Right renal cortex interstitium (tissue), 3 donors: ENCODE measurements at regions not wholly inside any gene's neighbourhood (a gene's known extent, or its start where the extent isn't known, plus 50 kb on each side); places are given as distances from the start of the nearest gene placed in this dataset.
A peak's percentile ranks its signal among the peaks of the same experiment; 100 is the strongest.
"Not testable (repeated sequence)": the region's sequence is repeated elsewhere in the genome, so short reads cannot be mapped to it uniquely, and the experiment has no call there.

Source experiments
- DNase-seq, 3 donors: peaks; one replicate each; pipeline ENCODE4 v3.0.0-alpha.2; 2013; ENCODE audit warnings: low read depth in 3 of 3, low spot score in 2 of 3

DNA sequence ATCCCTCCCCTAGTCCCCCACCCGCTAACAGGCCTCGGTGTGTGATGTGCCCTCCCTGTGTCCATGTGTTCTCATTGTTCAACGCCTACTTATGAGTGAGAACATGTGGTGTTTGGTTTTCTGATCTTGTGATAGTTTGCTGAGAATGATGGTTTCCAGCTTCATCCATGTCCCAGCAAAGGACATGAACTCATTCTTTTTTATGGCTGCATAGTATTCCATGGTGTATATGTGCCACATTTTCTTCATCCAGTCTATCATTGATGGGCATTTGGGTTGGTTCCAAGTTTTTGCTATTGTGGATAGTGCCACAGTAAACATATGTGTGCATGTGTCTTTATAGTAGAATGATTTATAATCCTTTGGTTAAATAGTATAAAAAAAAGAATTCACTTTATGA is 380.9 kb upstream of the ST8SIA4 start:
- not testable (repeated sequence) for DNase-seq

DNA sequence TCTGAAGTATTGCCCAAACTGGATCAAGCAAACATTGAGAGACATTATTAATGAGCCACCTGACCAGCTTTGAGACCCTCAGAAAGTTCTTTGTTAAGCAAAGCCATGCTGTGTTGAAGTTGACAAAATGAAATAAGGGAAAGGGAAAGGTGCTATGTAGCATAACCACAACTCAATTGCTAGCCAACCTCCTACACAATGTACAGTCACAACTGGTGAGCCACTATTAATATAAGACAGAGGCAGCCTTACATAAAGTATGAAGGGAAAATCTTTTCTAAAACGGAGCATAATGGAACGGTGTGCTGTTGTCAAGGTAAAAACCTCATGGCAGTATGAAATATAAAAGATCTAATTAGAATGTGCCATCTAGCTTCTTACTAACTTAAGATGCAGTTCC is 375.8 kb upstream of the ST8SIA4 start:
- DNase-seq: no peak

DNA sequence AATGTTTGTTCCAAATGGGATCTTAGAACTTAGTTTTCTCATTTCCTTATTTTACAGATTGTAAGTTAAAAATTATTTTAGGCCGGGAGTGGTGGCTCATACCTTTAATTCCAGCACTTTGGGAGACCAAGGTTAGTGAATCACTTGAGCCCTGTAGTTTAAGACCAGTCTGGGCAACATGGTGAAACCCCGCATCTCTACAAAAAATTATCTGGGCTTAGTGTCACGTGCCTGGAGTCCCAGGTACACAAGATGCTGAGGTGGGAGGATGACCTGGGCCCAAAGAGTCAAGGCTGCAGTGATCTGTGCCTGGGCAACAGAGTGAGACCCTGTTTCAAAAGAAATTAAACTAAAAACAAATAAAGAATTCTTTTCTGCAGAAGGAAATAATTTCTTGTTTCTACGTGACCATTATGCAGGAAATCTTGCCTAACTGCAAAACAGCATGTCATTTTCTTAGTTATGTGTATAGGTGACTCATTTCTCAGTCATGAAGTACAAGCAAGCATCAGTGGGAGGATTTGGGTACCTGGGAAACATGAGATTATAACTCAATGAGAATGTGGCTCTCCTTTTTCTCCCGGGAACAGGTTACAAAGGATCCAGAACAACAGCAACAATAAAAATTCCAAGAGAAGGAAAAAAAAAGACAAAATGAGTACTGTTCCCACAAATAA is 375.1 kb upstream of the ST8SIA4 start:
- no peak for DNase-seq

DNA sequence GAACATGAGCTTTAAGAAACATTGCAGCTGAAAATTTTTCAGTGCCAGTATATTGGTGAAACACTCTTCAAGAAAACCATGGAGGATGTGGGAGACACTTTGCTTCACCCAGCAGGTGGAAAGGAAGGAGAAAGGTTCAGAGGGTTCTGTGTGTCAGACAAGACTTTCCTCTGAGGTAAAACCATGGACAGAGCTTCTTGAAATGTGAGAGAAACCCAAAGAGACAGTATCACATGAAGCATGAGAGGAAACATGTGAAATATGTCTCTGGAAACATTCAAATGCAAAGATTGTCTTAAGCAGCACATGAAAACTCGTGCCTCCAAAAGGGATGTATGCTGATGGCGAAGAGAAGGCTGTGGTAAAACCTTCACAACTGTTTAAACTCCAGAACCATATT is 368.9 kb upstream of the ST8SIA4 start:
- no peak for DNase-seq

DNA sequence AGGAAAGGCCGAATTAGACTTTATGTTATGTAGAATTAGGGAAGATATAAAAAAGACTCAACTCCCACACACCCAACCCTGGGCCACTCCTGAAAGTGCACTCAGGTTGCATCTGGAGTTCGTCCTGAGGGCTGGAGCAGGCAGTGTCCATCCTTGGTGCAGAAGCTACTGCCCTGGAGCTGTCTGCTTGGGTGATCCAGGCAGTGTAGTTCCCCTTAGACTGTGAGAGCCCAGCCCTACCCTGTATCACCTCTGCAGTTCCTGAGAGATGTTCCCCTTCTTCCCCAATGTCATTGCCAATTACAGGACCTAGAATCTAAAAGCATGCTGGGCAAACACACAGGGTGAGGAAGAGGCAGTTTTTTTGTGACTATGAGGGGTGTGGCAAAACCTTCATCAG is 368.3 kb upstream of the ST8SIA4 start:
- no peak for DNase-seq

DNA sequence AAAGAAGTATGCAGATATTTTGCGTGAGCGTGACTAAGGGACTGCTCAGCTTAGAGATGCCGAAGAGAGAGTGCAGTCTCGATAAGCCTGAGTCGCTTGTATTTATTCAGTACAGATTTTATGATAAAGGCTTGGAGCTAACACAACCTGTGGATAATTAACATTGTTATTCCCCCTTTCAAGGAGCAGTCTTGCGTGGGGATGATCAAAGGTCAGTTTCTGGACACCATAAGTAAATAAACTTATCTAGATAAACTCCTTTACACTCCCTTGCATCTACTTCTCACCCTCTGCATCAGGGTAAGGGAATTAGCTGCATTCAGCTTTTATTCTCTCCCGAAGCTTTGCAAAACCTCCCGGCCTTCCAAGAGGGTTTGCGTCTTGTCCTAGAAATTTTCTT is 357.8 kb upstream of the ST8SIA4 start:
- peak in 1 of 3 donors; percentile 3 for DNase-seq

DNA sequence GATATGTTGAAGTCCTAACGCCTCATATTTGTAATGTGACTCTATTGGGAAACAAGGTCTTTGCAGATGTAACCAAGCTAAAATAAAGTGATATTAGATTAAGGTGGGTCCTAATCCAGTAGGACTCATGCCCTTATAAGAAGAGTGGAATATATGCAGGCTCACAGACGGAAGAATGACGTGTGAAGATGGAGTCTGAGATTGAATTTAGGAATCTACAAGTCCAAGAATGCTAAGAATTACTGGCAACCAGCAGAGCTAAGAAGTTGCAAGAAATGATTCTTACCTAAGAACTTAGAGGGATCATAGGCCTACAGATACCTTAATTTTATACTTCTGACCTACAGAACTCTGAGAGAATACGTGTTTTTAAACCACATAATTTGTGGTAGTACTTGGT is 350.0 kb upstream of the ST8SIA4 start:
- no peak for DNase-seq

DNA sequence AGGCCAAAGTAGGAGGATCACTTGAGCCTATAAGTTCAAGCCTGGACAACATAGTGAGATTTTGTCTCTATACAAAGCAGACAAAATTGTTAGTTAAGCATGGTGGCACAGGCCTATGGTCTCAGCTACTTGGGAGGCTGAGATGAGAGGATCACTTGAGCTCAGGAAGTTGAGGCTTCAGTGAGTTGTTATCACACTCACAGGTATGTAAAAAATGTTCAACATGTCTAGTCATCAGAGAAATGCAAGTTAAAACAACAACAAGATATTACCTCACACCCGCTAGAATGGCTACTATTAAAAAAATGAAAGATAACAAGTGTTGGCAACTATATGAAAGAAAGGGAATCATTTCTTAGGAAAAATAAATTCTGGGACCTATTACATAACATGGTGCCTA is 341.5 kb upstream of the ST8SIA4 start:
- DNase-seq: no peak

DNA sequence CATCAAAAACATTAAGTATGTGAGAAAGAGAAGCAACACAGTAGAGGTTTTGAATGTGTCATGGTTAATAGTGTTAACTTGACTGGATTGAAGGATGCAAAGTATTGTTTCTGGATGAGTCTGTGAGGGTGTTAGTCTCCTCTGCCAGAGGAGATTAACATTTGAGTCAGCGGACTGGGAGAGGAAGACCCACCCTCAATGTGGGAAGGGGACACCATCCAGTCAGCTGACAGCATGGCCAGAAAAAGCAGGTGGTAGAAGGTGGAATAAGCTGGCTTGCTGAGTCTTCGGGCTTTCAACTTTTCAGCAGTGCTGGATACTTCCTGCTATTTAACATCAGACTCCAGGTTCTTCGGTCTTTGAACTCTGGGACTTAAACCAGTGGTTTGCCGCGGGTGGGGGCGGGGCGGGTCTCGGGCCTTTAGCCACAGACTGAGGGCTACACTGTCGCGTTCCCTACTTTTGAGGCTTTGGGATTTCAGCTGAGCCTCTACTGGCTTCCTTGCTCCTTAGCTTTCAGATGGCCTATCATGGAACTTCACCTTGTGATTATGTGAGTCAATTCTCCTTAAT is 309.9 kb upstream of the ST8SIA4 start:
- no peak for DNase-seq

DNA sequence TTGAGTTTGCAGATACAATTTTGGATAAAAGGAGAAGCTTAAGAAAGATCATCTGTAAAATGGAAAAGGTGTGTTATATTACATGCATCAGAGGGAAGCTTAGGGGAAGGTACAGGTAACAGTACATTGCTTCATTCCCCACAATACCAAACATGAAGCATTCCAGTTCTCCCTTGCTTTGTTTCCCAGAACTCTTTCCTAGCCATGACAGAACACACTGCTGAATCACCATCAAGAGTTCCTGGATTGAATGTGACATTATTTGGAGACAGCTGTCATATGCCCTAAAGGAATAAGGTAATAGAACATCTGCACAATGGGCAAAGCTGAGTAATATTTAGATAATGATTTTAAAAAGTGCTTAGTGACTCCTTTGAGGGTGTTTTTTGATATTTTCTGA is 303.5 kb upstream of the ST8SIA4 start:
- DNase-seq: no peak

DNA sequence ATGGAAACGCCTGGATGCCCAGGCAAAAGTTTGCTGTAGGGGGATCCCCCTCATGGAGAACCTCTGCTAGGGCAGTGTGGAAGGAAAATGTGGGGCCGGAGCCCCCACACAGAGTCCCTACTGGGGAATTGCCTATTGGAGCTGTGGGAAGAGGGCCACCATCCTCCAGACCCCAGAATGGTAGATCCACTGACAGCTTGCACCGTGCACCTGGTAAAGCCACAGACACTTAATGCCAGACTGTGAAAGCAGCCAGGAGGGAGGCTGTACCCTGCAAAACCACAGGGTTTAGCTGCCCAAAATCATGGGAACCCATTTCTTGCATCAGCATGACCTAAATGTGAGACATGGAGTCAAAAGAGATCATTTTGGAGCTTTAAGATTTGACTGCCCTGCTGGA is 302.0 kb upstream of the ST8SIA4 start:
- DNase-seq: not testable (repeated sequence)

DNA sequence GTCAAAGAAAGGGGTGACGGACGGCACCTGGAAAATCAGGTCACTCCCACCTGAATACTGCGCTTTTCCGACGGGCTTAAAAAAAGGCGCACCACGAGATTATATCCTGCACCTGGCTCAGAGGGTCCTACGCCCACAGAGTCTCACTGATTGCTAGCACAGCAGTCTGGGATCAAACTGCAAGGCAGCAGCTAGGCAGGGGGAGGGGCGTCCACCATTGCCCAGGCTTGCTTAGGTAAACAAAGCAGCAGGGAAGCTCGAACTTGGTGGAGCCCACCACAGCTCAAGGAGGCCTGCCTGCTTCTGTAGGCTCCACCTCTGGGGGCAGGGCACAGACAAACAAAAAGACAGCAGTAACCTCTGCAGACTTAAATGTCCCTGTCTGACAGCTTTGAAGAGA is 277.3 kb upstream of the ST8SIA4 start:
- not testable (repeated sequence) for DNase-seq

DNA sequence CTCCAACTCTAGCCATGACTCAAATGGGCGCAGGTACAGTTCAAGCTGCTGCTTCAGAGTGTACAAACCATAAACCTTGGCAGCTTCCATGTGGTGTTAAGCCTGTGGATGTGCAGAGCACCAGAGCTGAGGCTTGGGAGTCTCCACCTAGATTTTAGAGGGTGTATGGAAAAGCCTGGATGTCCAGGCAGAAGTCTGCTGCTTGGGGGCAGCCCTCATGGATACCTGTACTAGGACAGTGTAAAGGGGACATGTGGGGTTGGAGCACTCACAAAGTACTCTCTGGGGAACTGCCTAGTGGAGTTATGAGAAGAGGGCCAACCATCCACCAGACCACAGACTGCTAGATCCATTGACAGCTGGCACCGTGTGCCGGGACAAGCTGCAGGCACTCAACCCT is 273.5 kb upstream of the ST8SIA4 start:
- no peak for DNase-seq

DNA sequence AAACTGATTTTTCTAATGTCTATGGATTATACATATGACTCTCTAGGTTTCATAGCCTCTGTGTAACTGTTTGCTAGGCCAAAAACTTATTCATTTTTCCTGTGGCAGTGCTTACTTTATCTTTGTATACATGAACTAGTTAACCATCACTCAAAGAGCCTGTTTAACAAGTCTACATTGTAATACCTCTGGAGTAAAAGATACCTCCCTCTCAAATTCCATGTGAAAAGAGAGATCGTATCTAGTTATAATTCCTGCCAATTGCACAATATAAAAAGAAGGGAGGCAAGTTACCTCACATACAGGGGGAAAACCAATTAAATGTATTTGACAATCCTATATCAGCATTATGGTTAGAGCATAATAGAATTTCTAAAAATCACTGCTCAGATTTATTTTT is 271.9 kb upstream of the ST8SIA4 start:
- no peak for DNase-seq

DNA sequence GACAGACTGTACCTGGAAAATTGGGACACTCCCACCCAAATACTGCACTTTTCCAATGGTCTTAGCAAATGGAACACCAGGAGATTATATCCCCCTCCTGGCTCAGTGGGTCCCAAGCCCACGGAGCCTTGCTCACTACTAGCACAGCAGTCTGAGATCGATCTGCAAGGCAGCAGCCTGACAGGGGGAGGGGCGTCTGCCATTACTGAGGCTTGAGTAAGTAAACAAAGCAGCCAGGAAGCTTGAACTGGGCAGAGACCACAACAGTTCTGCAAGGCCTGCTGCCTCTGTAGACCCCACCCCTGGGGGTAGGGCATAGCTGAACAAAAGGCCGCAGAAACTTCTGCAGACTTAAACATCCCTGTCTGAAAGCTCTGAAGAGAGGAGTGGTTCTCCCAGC is 260.0 kb upstream of the ST8SIA4 start:
- DNase-seq: no peak

DNA sequence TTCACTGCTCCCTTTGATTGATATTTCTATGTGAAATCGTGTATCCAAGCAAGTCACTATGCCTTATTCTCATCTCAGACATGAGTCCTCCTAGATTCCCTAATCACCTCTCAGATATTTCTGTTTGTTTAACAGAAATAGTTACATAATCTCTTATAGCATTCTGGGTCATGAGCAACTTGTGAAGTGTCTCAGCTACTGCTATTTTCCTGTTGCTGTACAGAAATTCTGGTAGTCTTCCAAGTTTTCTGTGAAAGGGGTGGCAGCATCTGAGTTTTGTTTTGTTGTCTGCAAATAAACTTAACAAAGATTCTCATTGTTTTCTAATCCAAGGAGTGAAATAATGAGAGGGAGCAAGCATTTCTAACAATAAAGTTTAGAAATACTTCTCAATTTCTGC is 256.9 kb upstream of the ST8SIA4 start:
- DNase-seq: no peak

DNA sequence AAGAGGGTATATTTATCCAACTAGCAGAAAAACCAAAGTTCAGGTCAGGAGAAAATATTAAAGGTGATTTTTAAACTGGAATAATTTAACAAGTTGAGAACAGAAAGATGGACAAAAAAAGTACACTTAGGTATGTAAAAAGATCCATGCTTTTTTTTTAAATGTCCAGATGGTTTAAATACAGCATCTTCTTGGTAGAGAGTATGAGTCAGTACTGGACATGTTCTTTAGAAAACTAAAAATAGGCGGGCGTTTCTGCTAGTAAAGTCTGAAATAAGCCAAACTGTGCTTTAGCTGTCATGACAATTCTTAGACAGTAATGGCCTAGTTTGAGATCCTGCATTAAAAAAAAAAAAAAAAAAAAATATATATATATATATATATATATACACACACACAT is 255.9 kb upstream of the ST8SIA4 start:
- no peak for DNase-seq

DNA sequence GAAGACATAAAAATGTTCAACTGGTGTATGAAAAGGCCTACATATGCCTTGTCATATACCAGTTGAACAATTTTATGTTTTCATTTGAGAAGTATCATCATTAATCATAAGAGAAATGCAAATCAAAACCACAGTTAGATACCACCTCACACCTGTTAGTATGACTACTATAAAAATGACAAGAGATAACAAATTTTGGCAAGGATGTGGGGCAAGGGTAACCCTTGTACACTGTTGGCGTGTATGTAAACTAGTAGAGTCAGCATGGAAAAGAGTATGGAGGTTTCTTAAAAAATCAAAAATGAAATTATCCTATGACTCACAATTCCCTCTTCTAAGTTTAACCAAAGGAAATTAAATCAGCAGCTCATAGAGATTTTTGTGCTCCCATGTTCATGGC is 250.4 kb upstream of the ST8SIA4 start:
- DNase-seq: no peak

DNA sequence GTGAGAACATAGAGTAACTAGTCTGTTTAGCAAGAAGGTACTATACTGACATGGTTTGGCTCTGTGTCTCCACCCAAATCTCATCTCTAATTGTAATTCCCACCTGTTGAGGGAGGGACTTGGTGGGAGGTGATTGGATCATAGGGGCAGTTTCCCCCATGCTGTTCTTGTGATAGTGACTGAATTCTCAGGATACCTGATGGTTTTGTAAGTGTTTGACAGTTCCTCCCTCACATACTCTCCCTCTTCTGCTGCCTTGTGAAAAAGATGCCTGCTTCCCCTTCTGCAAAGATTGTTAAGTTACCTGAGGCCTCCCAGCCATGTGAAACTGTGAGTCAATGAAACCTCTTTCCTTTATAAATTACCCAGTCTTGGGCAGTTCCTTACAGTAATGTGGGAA is 240.4 kb upstream of the ST8SIA4 start:
- DNase-seq: no peak

DNA sequence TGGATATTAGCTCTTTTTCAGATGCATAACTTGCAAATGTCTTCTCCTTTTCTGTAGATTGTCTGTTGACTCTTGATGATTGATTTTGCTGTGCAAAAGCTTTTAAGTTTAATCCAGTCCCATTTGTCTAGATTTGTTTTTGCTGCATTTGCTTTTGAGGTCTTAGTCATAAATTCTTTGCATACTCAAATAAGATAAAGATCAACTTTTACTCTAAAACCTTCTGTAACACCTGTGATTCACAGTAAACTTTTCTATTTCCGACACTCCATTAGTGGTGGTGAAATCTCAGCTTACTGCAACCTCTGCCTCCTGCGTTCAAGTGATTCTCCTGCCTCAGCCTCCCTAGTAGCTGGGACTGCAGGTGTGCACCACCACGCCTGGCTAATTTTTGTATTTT is 239.0 kb upstream of the ST8SIA4 start:
- no peak for DNase-seq

DNA sequence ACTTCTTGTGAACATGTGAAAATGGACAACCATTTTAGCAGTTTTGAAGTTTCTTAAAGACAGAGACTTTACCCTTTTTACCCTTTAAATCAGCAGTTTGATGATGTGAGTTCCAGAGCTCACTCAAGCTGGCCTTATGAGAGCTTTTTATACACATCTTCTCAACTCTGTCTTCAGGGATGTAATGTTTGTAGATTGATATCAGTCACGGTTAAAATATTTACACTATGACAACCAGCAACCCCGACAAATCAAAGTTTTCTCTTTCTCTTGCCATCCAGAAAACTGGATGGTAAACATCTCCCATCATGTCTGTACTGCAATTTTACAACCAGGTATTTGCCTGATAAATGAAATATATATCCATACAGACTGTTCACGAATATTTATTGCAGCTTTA is 233.4 kb upstream of the ST8SIA4 start:
- no peak for DNase-seq

DNA sequence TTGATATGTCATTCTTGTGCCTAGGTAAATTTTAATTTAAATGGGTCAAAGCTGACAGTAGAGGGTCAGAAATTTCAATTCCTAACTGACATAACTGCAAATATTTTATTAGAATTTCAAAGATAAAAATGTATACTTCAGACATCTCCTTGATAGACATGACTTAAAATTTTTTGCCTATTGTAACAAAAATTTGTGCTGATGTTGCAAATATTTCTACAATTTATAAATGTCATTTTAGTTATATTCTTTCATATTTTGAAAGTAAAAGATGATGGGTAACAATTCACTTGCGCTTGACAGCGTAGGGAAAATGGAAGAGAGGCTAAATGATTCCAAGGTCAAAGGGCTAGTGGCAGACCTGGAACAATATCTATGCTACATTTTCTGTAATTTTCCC is 220.3 kb upstream of the ST8SIA4 start:
- no peak for DNase-seq

DNA sequence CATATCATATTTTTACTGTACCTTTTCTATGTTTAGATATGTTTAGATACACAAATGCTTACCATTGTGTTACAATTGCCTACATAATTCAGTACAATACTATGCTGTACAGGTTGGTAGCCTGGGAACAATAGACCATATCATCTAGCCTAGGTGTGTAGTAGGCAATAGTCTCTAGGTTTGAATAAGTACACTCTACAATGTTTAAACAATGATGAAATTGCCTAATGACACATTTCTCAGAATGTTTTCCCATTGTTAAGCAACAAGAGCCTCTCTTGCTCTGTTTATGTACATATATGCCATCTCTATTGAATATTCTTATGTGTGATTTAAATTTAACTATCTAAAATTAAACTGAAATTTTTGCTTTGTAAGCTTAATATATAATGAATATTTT is 209.6 kb upstream of the ST8SIA4 start:
- no peak for DNase-seq
